ENCODE measurements at regions not wholly inside any gene's neighbourhood (a gene's known extent, or its start where the extent isn't known, plus 50 kb on each side); places are given as distances from the start of the nearest gene placed in this dataset.

- TF ChIP-seq CUX1 (IDR thresholded peaks at IDR 0.05; ENCODE audit: insufficient replicate concordance, low read depth, low read length), result no peak
- peak; percentile 87 for TF ChIP-seq ZBED1 (IDR thresholded peaks at IDR 0.05; ENCODE audit: borderline replicate concordance)
- TF ChIP-seq GATAD2B (conservative IDR thresholded peaks at IDR 0.05; ENCODE audit: low read depth), result no peak; the same call in 1 of the 2 replicates
- no peak for TF ChIP-seq ZBTB40 (IDR thresholded peaks at IDR 0.05; ENCODE audit: borderline replicate concordance)
- TF ChIP-seq NKRF (conservative IDR thresholded peaks at IDR 0.05), result no peak
- peak; percentile 15; the same call in 1 of the 2 replicates for TF ChIP-seq TBL1XR1 (IDR thresholded peaks at IDR 0.05; ENCODE audit: low read depth, low read length)
- peak; percentile 0; the same call in 1 of the 2 replicates for TF ChIP-seq BACH1 (IDR thresholded peaks at IDR 0.05; ENCODE audit: borderline replicate concordance)
- peak; percentile 7; the same call in 1 of the 2 replicates for TF ChIP-seq JUNB (IDR thresholded peaks at IDR 0.05)
- TF ChIP-seq, protein P1, sequence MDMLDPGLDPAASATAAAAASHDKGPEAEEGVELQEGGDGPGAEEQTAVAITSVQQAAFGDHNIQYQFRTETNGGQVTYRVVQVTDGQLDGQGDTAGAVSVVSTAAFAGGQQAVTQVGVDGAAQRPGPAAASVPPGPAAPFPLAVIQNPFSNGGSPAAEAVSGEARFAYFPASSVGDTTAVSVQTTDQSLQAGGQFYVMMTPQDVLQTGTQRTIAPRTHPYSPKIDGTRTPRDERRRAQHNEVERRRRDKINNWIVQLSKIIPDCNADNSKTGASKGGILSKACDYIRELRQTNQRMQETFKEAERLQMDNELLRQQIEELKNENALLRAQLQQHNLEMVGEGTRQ (IDR thresholded peaks at IDR 0.05; ENCODE audit: borderline replicate concordance, low read depth, low read length), result no peak
- no peak for TF ChIP-seq NFYA (IDR thresholded peaks at IDR 0.05; ENCODE audit: borderline replicate concordance, low read depth, low read length)
- TF ChIP-seq BCL11A (IDR thresholded peaks at IDR 0.05; ENCODE audit: low read depth, low read length), result peak; percentile 66; the same call in 1 of the 2 replicates
- no peak; the same call in none of the 2 replicates for TF ChIP-seq MTA2 (IDR thresholded peaks at IDR 0.05; ENCODE audit: low read depth)
- peak; percentile 78; the same call in 1 of the 2 replicates for TF ChIP-seq CHD2 (IDR thresholded peaks at IDR 0.05; ENCODE audit: borderline replicate concordance, low read depth, low read length)
- no peak for TF ChIP-seq LARP7 (IDR thresholded peaks at IDR 0.05)
- no peak for TF ChIP-seq SMARCA5 (IDR thresholded peaks at IDR 0.05)
- peak; percentile 45; the same call in 1 of the 2 replicates for TF ChIP-seq DPF2 (IDR thresholded peaks at IDR 0.05)
- TF ChIP-seq KDM1A (IDR thresholded peaks at IDR 0.05; ENCODE audit: borderline replicate concordance), result no peak
- peak; percentile 32; the same call in 1 of the 2 replicates for TF ChIP-seq SMAD5 (IDR thresholded peaks at IDR 0.05; ENCODE audit: low read depth)
- TF ChIP-seq HDAC2 (IDR thresholded peaks at IDR 0.05), result no peak
Measured at GRCh38 chr12:92445253-92446082, 257.3 kb upstream of the PLEKHG7 start (continued).

All from GM12878 (cell line).